NCI-H2107 treated with DMSO at 0.1 percent for 48 hours (cell line): ENCODE measurements at regions not wholly inside any gene's neighbourhood (a gene's known extent, or its start where the extent isn't known, plus 50 kb on each side); places are given as distances from the start of the nearest gene placed in this dataset.

Source experiments
- DNase-seq: peaks from one replicate; lab custom pipeline; 2025; ENCODE audit not compliant: unreplicated experiment; lab: John Stamatoyannopoulos, UW

GRCh38 chr13:111394211-111394922, 73.9 kb downstream of the TEX29 start:
- DNase-seq: no peak

- no peak for DNase-seq
Observed at GRCh38 chr13:111395511-111396393, 75.3 kb downstream of the TEX29 start.

- DNase-seq: no peak
Observed at GRCh38 chr13:111396457-111396856, 76.0 kb downstream of the TEX29 start.

- DNase-seq: no peak
Observed at GRCh38 chr13:111397202-111397880, 76.9 kb downstream of the TEX29 start.

- DNase-seq: no peak
Observed at GRCh38 chr13:111398196-111398595, 77.8 kb downstream of the TEX29 start.

GRCh38 chr13:111398715-111399299, 78.4 kb downstream of the TEX29 start:
- DNase-seq: no peak

GRCh38 chr13:111399334-111399733, 78.9 kb downstream of the TEX29 start:
- DNase-seq: no peak

- DNase-seq: no peak
Observed at GRCh38 chr13:111399776-111400538, 79.5 kb downstream of the TEX29 start.

- no peak for DNase-seq
Observed at GRCh38 chr13:111401151-111401550, 80.7 kb downstream of the TEX29 start.

GRCh38 chr13:111401755-111402154, 81.3 kb downstream of the TEX29 start:
- DNase-seq: no peak

- no peak for DNase-seq
Observed at GRCh38 chr13:111402441-111402840, 82.0 kb downstream of the TEX29 start.

- no peak for DNase-seq
Observed at GRCh38 chr13:111403266-111403665, 82.8 kb downstream of the TEX29 start.

- DNase-seq: no peak
Observed at GRCh38 chr13:111404746-111405145, 84.3 kb downstream of the TEX29 start.

GRCh38 chr13:111406636-111407035, 86.2 kb downstream of the TEX29 start:
- DNase-seq: no peak

GRCh38 chr13:111407381-111408131, 87.1 kb downstream of the TEX29 start:
- DNase-seq: no peak

GRCh38 chr13:111409413-111409812, 89.0 kb downstream of the TEX29 start:
- DNase-seq: no peak

- DNase-seq: no peak
Observed at GRCh38 chr13:111410232-111411021, 90.0 kb downstream of the TEX29 start.

GRCh38 chr13:111411151-111411858, 90.9 kb downstream of the TEX29 start:
- no peak for DNase-seq
